HEK293T (cell line): ENCODE measurements at regions not wholly inside any gene's neighbourhood (a gene's known extent, or its start where the extent isn't known, plus 50 kb on each side); places are given as distances from the start of the nearest gene placed in this dataset.

ENCODE experiments used
- CTCF ChIA-PET: fragments of 350-600 bp; formaldehyde crosslinking; extraction: SDS; loops from one replicate; lab custom pipeline; 2021; ENCODE audit warnings: antibody characterized with exemption, inconsistent platforms; lab: Yijun Ruan, JAX
- POLR2A ChIA-PET: fragments of 350-600 bp; formaldehyde crosslinking; extraction: SDS; loops from one replicate; lab custom pipeline; 2020; ENCODE audit warnings: antibody characterized with exemption, inconsistent platforms; lab: Yijun Ruan, JAX
- DNase-seq: peaks from one replicate; pipeline ENCODE4 v3.0.0; 2012; ENCODE audit warnings: mixed read lengths; ENCODE audit errors: extremely low spot score
- ARNT ChIP-seq: fragments of 450-650 bp; IDR thresholded peaks from 2 replicates; pipeline ENCODE4 v1.6.1; 2017; ENCODE audit warnings: mild to moderate bottlenecking
- BHLHE40 ChIP-seq: fragments of 450-650 bp; IDR thresholded peaks from 2 replicates; pipeline ENCODE4 v1.6.1; 2016; ENCODE audit warnings: mild to moderate bottlenecking, moderate library complexity, borderline replicate concordance
- CTBP1 ChIP-seq: fragments of 450-650 bp; IDR thresholded peaks from 2 replicates; pipeline ENCODE4 v1.6.1; 2016; ENCODE audit warnings: borderline replicate concordance
- ELF4 ChIP-seq: fragments of 450-650 bp; IDR thresholded peaks from 2 replicates; pipeline ENCODE4 v1.6.1; 2017; ENCODE audit warnings: antibody characterized with exemption
- FOXA1 ChIP-seq: fragments of 450-650 bp; IDR thresholded peaks from 2 replicates; pipeline ENCODE4 v1.6.1; 2016; ENCODE audit warnings: mild to moderate bottlenecking
- FOXK2 ChIP-seq: fragments of 450-650 bp; IDR thresholded peaks from 2 replicates; pipeline ENCODE4 v1.6.1; 2016; ENCODE audit warnings: mild to moderate bottlenecking
- FOXM1 ChIP-seq: fragments of 450-650 bp; IDR thresholded peaks from 2 replicates; pipeline ENCODE4 v1.6.1; 2017; ENCODE audit warnings: mild to moderate bottlenecking, borderline replicate concordance
- HDGF ChIP-seq: fragments of 450-650 bp; IDR thresholded peaks from 2 replicates; pipeline ENCODE4 v1.6.1; 2017; ENCODE audit warnings: antibody characterized with exemption, borderline replicate concordance
- L3MBTL2 ChIP-seq: fragments of 450-650 bp; conservative IDR thresholded peaks from 2 replicates; pipeline ENCODE4 v1.6.1; 2016; ENCODE audit warnings: mild to moderate bottlenecking
- NFRKB ChIP-seq: fragments of 450-650 bp; IDR thresholded peaks from 2 replicates; pipeline ENCODE4 v1.6.1; 2016; ENCODE audit warnings: mild to moderate bottlenecking, moderate library complexity
- SP1 ChIP-seq: fragments of 450-650 bp; IDR thresholded peaks from 2 replicates; pipeline ENCODE4 v1.6.1; 2017
- SUZ12 ChIP-seq: fragments of 450-650 bp; IDR thresholded peaks from 2 replicates; pipeline ENCODE4 v1.6.1; 2016; ENCODE audit warnings: mild to moderate bottlenecking
- TARDBP ChIP-seq: fragments of 450-650 bp; IDR thresholded peaks from 2 replicates; pipeline ENCODE4 v1.6.1; 2016
- ZNF384 ChIP-seq: fragments of 450-650 bp; IDR thresholded peaks from 2 replicates; pipeline ENCODE4 v1.6.1; 2016
- TF ChIP-seq, protein P1 (sequence below): fragments of 450-650 bp; IDR thresholded peaks from 2 replicates; pipeline ENCODE4 v1.6.1; 2016

GRCh38 chr9:24459953-24460352 is 85.7 kb downstream of the IZUMO3 start:
- POLR2A ChIA-PET, result no interaction called here
- TF ChIP-seq FOXA1, result no peak
- TF ChIP-seq FOXK2, result no peak
- TF ChIP-seq ELF4, result no peak
- no peak for TF ChIP-seq SUZ12
- no peak for TF ChIP-seq FOXM1
- TF ChIP-seq HDGF, result no peak
- TF ChIP-seq ARNT, result no peak
- TF ChIP-seq SP1, result no peak
- TF ChIP-seq BHLHE40, result no peak
- no peak for TF ChIP-seq CTBP1
- no peak for DNase-seq
- CTCF ChIA-PET, result no interaction called here

- ChIA-PET CTCF (no interaction called here), POLR2A (no interaction called here)
- no peak for TF ChIP-seq FOXM1
- TF ChIP-seq FOXA1, result no peak
- TF ChIP-seq ZNF384, result no peak
- TF ChIP-seq SP1, result no peak
- TF ChIP-seq L3MBTL2, result no peak
- no peak for TF ChIP-seq HDGF
- no peak for TF ChIP-seq ARNT
- TF ChIP-seq, protein P1, sequence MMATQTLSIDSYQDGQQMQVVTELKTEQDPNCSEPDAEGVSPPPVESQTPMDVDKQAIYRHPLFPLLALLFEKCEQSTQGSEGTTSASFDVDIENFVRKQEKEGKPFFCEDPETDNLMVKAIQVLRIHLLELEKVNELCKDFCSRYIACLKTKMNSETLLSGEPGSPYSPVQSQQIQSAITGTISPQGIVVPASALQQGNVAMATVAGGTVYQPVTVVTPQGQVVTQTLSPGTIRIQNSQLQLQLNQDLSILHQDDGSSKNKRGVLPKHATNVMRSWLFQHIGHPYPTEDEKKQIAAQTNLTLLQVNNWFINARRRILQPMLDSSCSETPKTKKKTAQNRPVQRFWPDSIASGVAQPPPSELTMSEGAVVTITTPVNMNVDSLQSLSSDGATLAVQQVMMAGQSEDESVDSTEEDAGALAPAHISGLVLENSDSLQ, result no peak
- no peak for TF ChIP-seq SUZ12
- TF ChIP-seq BHLHE40, result no peak
- TF ChIP-seq ELF4, result no peak
- TF ChIP-seq CTBP1, result no peak
- no peak for TF ChIP-seq NFRKB
- no peak for TF ChIP-seq FOXK2
- no peak for DNase-seq
These were observed 94.4 kb downstream of the IZUMO3 start for GRCh38 chr9:24451346-24451745.

DNA sequence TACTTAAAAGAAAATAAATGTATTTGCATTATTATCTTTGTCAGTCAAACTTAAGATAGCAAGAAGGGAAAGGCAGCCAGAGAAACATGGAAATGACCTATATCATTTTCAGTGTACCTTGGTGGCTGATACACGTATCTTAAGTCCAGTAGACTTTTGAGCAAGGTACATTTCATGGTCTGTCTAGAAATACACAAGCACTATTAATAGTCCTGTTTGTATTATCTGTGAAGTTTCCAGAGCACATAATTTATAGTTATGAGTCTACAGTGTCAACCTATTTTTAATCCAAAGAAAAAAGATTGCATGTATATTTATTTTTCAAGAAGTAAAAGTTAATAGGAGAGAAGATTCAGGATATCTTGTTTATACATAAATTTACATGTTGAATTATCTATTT is 95.7 kb downstream of the IZUMO3 start:
- CTCF ChIA-PET, result no interaction called here
- TF ChIP-seq ZNF384 (no peak), FOXA1 (no peak), NFRKB (no peak), L3MBTL2 (no peak), CTBP1 (no peak)
- TF ChIP-seq, protein P1, result no peak
- POLR2A ChIA-PET, result no interaction called here
- no peak for DNase-seq

DNA sequence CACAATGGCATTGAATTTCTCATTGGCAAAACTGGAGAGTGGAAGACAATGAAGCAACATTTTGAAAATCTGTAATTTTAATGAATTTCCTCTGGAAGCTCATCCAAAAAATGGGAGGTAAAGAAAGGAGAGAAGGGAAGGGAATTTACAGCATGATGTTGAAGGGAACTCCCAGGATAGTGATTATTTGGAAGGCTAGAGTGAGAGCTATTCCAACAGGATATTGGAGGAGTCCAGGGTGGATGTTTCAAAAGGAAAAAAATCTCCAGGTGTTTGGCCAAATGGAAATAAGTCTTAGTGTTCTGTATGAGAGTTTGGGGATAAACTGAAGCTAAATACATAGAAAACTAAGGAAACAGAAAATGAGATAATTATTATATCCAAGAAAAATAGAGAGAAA is 106.2 kb downstream of the IZUMO3 start:
- TF ChIP-seq CTBP1 (no peak), SUZ12 (no peak), L3MBTL2 (no peak), FOXK2 (no peak)
- CTCF ChIA-PET, result no interaction called here
- no peak for DNase-seq
- POLR2A ChIA-PET, result no interaction called here

- no peak for DNase-seq
- ChIA-PET POLR2A (no interaction called here), CTCF (no interaction called here)
- TF ChIP-seq FOXA1, result no peak
These were observed 106.8 kb downstream of the IZUMO3 start for GRCh38 chr9:24438876-24439275.

GRCh38 chr9:24436761-24437160 is 108.9 kb downstream of the IZUMO3 start:
- POLR2A ChIA-PET, result no interaction called here
- CTCF ChIA-PET, result no interaction called here
- no peak for DNase-seq

DNA sequence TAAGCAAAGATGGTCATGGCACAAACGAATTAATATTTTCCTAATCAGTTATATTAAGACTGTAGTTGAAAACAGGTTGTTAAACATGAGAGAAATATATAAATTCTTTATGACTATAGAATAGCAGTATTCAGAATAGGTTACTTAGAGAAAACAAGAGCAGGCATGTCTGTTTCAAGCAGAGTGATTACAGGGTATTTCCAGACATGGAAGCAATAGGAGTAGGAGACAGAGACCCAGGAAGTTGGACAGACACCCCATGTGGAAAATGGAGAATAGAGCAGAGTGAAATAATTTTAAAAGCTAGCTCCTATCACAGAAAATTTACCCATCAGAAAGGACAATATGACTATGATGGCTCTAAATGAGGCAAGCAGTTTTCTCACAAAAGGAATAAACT is 111.5 kb downstream of the IZUMO3 start:
- no peak for TF ChIP-seq FOXA1
- no peak for DNase-seq
- POLR2A ChIA-PET, result no interaction called here
- CTCF ChIA-PET, result no interaction called here

More at GRCh38 chr9:24436761-24437160, 108.9 kb downstream of the IZUMO3 start:
- TF ChIP-seq NFRKB, result no peak
- no peak for TF ChIP-seq ELF4
- no peak for TF ChIP-seq TARDBP
- TF ChIP-seq SUZ12, result no peak
- TF ChIP-seq ZNF384, result no peak
- no peak for TF ChIP-seq HDGF
- TF ChIP-seq L3MBTL2, result no peak
- TF ChIP-seq CTBP1, result no peak
- no peak for TF ChIP-seq ARNT
- TF ChIP-seq, protein P1, result no peak

GRCh38 chr9:24416136-24416535 is 129.6 kb downstream of the IZUMO3 start:
- TF ChIP-seq ELF4 (no peak), FOXM1 (no peak), SUZ12 (no peak), TARDBP (no peak)
- ChIA-PET CTCF (no interaction called here), POLR2A (no interaction called here)
- DNase-seq, result no peak
